GM23248 (cell line): ENCODE measurements at regions not wholly inside any gene's neighbourhood (a gene's known extent, or its start where the extent isn't known, plus 50 kb on each side); places are given as distances from the start of the nearest gene placed in this dataset.

ENCODE experiments used
- DNase-seq: peaks from one replicate; pipeline ENCODE4 v3.0.0-alpha.2; 2015
- H2AFZ ChIP-seq: fragments of 200-600 bp; sonication (generic); 2 replicates; pipeline ENCODE4 v1.6.1; 2016; ENCODE audit warnings: antibody characterized with exemption
- H3F3A ChIP-seq: fragments of 200-600 bp; sonication (generic); 2 replicates; pipeline ENCODE4 v1.6.1; 2016; ENCODE audit warnings: mild to moderate bottlenecking, antibody characterized with exemption, mixed run types; ENCODE audit not compliant: insufficient read depth
- H3K27ac ChIP-seq: fragments of 200-600 bp; sonication (generic); 2 replicates; pipeline ENCODE4 v1.5.1; 2016; ENCODE audit warnings: mild to moderate bottlenecking
- H3K27me3 ChIP-seq: fragments of 200-600 bp; sonication (generic); replicated peaks from 2 replicates; pipeline ENCODE4 v1.6.1; 2016; ENCODE audit warnings: mild to moderate bottlenecking; ENCODE audit not compliant: insufficient read depth
- H3K36me3 ChIP-seq: fragments of 200-600 bp; sonication (generic); 2 replicates; pipeline ENCODE4 v1.6.1; 2016; ENCODE audit warnings: low read depth, mild to moderate bottlenecking
- H3K4me1 ChIP-seq: fragments of 200-600 bp; sonication (generic); 2 replicates; pipeline ENCODE4 v1.6.1; 2016; ENCODE audit warnings: mild to moderate bottlenecking; ENCODE audit not compliant: insufficient read depth
- H3K4me2 ChIP-seq: fragments of 200-600 bp; sonication (generic); one replicate; pipeline ENCODE4 v1.6.1; 2016; ENCODE audit warnings: mild to moderate bottlenecking; ENCODE audit not compliant: unreplicated experiment
- H3K4me3 ChIP-seq: fragments of 200-600 bp; sonication (generic); 2 replicates; pipeline ENCODE4 v1.5.1; 2016; ENCODE audit warnings: mild to moderate bottlenecking
- H3K79me2 ChIP-seq: fragments of 200-600 bp; sonication (generic); 2 replicates; pipeline ENCODE4 v1.6.1; 2016; ENCODE audit warnings: mild to moderate bottlenecking; ENCODE audit not compliant: insufficient read depth
- H3K9ac ChIP-seq: fragments of 200-600 bp; sonication (generic); 2 replicates; pipeline ENCODE4 v1.6.1; 2016; ENCODE audit warnings: mild to moderate bottlenecking
- H3K9me2 ChIP-seq: fragments of 200-600 bp; sonication (generic); 2 replicates; pipeline ENCODE4 v1.6.1; 2016; ENCODE audit warnings: mixed run types, mild to moderate bottlenecking, moderate library complexity; ENCODE audit not compliant: insufficient read depth
- H3K9me3 ChIP-seq: fragments of 200-600 bp; sonication (generic); one replicate; pipeline ENCODE4 v1.6.1; 2017; ENCODE audit warnings: low read depth
- H4K20me1 ChIP-seq: fragments of 200-600 bp; sonication (generic); 2 replicates; pipeline ENCODE4 v1.6.0; 2016; ENCODE audit not compliant: insufficient read depth
- EZH2 ChIP-seq: fragments of 200-600 bp; sonication (generic); IDR thresholded peaks from 2 replicates; pipeline ENCODE4 v1.6.1; 2018; ENCODE audit warnings: antibody characterized with exemption, mild to moderate bottlenecking; ENCODE audit not compliant: insufficient read depth, poor library complexity, severe bottlenecking
- EZH2phosphoT487 ChIP-seq: fragments of 200-600 bp; sonication (generic); IDR thresholded peaks from 2 replicates; pipeline ENCODE4 v1.6.1; 2018; ENCODE audit warnings: antibody characterized with exemption, moderate library complexity, mild to moderate bottlenecking, low read depth; ENCODE audit not compliant: insufficient read depth
- WGBS, 2 experiments: methylation state at CpG; one replicate each; pipeline ENCODE4 v1.1.6; 2015 to 2017; ENCODE audit warnings: low lambda C conversion rate in 2 of 2, low coverage in 1 of 2; ENCODE audit errors: missing lambda C conversion rate in 2 of 2; 5-methylcytosine and 5-hydroxymethylcytosine counted together
- in situ Hi-C: fragments of 300-500 bp; cut with MboI; formaldehyde crosslinking; loops from 2 replicates; pipeline ENCODE4 v1.15.0; 2020

GRCh38 chr10:28125701-28126100 is 126.8 kb upstream of the ODAD2 start:
- Histone ChIP-seq H3K27me3 (no peaks in the 10 kb centered on the region), H3K27ac (no peak overlapping the region; the same call in 1 of the 2 replicates), H3K9ac (no peak overlapping the region), H3K4me1 (peaks cover 33% of the 10 kb centered on the region), H2AFZ (no peak overlapping the region), H3K79me2 (no peaks in the 10 kb centered on the region), H3K36me3 (no peaks in the 10 kb centered on the region), H3K4me3 (no peak overlapping the region), H3K4me2 (peak overlapping the region; percentile 35), H3K9me2 (no peaks in the 10 kb centered on the region), H4K20me1 (no peaks in the 10 kb centered on the region), H3F3A (peaks cover 14% of the 10 kb centered on the region), H3K9me3 (no peaks in the 10 kb centered on the region)
- peak; percentile 74 for DNase-seq
- in situ Hi-C loops, result no loop called here
- no peak for TF ChIP-seq EZH2phosphoT487
- no peak for TF ChIP-seq EZH2

DNA sequence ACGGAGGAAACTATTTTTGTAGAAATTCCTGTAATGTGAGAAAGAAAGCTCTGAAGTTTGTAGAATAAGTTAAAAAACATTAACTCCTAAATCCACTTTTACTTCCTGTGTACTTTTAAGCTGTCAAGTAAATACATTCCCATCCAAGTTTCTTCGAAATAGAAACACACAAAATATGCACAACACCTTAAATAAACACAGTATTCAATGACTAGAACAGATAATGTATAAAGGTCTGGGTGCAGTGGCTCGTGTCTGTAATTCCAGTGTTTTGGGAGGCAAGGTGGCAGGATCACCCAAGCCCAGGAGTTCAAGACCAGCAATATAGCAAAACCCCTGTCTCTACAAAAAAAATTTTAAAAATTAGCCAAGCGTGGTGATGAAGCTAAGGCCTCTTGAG is 121.9 kb upstream of the ODAD2 start:
- in situ Hi-C loops, result no loop called here
- H3K9me2 ChIP-seq, result no peaks in the 10 kb centered on the region
- H4K20me1 ChIP-seq, result no peaks in the 10 kb centered on the region
- H3K4me3 ChIP-seq, result no peak overlapping the region
- H3K27ac ChIP-seq, result no peak overlapping the region
- H2AFZ ChIP-seq, result no peak overlapping the region
- 86 to 93% methylated on average over 4 of the region's 4 CpGs for WGBS, 2 experiments
- no peaks in the 10 kb centered on the region for H3K27me3 ChIP-seq
- no peak for DNase-seq
- peaks cover 30% of the 10 kb centered on the region for H3K4me1 ChIP-seq
- H3K79me2 ChIP-seq, result no peaks in the 10 kb centered on the region
- H3K4me2 ChIP-seq, result no peak overlapping the region
- H3K9me3 ChIP-seq, result no peaks in the 10 kb centered on the region
- H3K36me3 ChIP-seq, result no peaks in the 10 kb centered on the region
- H3F3A ChIP-seq, result peaks cover 9% of the 10 kb centered on the region; the same call in 1 of the 2 replicates
- no peak overlapping the region for H3K9ac ChIP-seq
- TF ChIP-seq EZH2, result no peak
- no peak for TF ChIP-seq EZH2phosphoT487

GRCh38 chr10:28120043-28120749 is 121.3 kb upstream of the ODAD2 start:
- no peak overlapping the region for H2AFZ ChIP-seq
- no peak overlapping the region for H3K4me2 ChIP-seq
- H3K9me3 ChIP-seq, result no peaks in the 10 kb centered on the region
- in situ Hi-C loops, result no loop called here
- H4K20me1 ChIP-seq, result no peaks in the 10 kb centered on the region
- H3K36me3 ChIP-seq, result no peaks in the 10 kb centered on the region
- TF ChIP-seq EZH2 (no peak), EZH2phosphoT487 (no peak)
- H3K4me1 ChIP-seq, result peaks cover 24% of the 10 kb centered on the region
- H3K27me3 ChIP-seq, result no peaks in the 10 kb centered on the region
- H3K9me2 ChIP-seq, result no peaks in the 10 kb centered on the region
- WGBS, 2 experiments, result 76 to 79% methylated on average over 6 of the region's 6 CpGs
- H3K79me2 ChIP-seq, result no peaks in the 10 kb centered on the region
- H3K27ac ChIP-seq, result no peak overlapping the region
- no peak overlapping the region for H3K9ac ChIP-seq
- H3F3A ChIP-seq, result peaks cover 7% of the 10 kb centered on the region; the same call in 1 of the 2 replicates
- DNase-seq, result peak; percentile 9
- H3K4me3 ChIP-seq, result no peak overlapping the region

DNA sequence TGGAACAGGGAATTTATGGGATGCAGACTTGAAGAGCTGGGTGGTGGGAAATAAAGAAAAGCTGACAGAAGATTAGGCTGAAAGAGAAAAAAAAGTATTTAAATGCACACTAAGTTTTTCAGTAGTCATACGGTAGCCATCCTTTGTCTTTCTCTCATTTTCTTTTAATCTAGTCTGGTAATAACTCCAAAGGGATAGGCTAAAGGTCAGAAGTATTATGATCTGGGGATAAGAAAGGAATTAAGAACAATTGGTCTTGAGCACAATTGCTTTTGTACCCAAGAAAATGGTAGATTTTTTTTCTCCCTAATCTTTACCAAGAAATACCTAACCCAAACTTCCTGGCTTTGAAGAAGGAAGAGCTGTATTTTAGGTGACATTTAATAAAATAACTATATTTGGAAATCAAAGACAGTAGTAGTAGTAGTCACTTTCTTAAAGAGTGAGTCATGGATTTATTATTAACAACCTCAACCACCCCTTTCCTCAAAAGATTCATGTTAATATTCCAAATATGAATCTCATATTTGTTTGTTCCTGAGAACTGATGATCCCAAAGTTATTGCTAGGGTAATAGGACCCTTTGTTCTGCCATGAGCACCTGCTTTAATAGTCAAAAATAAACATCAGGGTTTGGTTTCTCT is 120.2 kb upstream of the ODAD2 start:
- H3K79me2 ChIP-seq, result no peaks in the 10 kb centered on the region
- H3K4me2 ChIP-seq, result no peak overlapping the region
- no peaks in the 10 kb centered on the region for H3F3A ChIP-seq
- no peaks in the 10 kb centered on the region for H3K36me3 ChIP-seq
- H3K4me1 ChIP-seq, result peaks cover 14% of the 10 kb centered on the region
- H2AFZ ChIP-seq, result no peak overlapping the region
- no peak for TF ChIP-seq EZH2
- H3K9ac ChIP-seq, result no peak overlapping the region
- no peaks in the 10 kb centered on the region for H3K9me2 ChIP-seq
- in situ Hi-C loops, result no loop called here
- no peaks in the 10 kb centered on the region for H3K9me3 ChIP-seq
- H3K27ac ChIP-seq, result no peak overlapping the region
- 95 to 100% methylated on average over 1 of the region's 1 CpG for WGBS, 2 experiments
- no peaks in the 10 kb centered on the region for H3K27me3 ChIP-seq
- no peak overlapping the region for H3K4me3 ChIP-seq
- no peaks in the 10 kb centered on the region for H4K20me1 ChIP-seq
- peak; percentile 17 for DNase-seq

DNA sequence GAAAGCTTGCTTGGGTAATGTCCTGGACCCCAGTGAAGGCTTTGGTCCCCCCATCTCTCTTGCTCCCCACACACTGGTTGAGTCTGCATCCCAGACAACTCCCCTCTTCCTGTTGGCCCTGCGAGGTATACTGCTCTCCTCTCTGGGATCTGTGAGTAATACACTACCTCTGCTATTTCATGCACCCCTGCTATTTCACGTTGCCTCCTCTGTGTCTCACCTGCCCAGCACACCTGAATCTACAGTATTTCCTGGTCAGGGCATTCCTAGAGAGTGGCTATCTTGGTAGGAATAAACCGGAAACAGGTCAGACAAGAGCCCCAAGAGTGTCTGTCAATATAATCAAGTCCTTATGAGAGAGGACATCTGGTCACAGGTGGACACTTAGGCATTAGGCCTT is 114.3 kb upstream of the ODAD2 start:
- Histone ChIP-seq H2AFZ (no peak overlapping the region), H3F3A (no peaks in the 10 kb centered on the region), H3K36me3 (no peaks in the 10 kb centered on the region), H3K9me3 (no peaks in the 10 kb centered on the region), H3K27ac (no peak overlapping the region), H3K9me2 (no peaks in the 10 kb centered on the region), H4K20me1 (no peaks in the 10 kb centered on the region), H3K4me2 (no peak overlapping the region), H3K4me1 (peaks cover 15% of the 10 kb centered on the region), H3K79me2 (no peaks in the 10 kb centered on the region), H3K27me3 (no peaks in the 10 kb centered on the region), H3K4me3 (no peak overlapping the region), H3K9ac (no peak overlapping the region)
- TF ChIP-seq EZH2 (no peak), EZH2phosphoT487 (no peak)
- DNase-seq, result no peak
- 87 to 92% methylated on average over 3 of the region's 3 CpGs for WGBS, 2 experiments
- in situ Hi-C loops, result no loop called here
